ENCODE measurements at regions not wholly inside any gene's neighbourhood (a gene's known extent, or its start where the extent isn't known, plus 50 kb on each side); places are given as distances from the start of the nearest gene placed in this dataset.

DNA sequence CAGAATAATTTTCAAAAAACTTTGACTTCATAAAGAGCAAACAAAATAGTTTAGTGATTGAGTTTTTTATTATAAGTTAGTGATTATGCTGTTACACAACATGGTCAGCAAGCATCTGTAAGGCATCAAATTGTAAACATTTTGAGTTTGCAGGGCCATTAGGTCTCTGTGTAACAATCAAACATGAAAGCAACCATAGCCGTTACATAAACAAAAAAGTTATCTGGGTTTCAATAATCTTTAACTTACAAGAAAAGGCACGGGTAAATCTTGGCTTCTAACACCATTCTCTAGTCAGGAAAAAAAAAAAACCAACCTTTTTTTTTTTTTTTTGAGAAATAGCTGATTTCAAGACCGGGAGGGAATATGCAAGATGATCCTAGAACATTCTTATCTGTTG is 1941.1 kb downstream of the PCDH7 start:
- ChIA-PET CTCF (no interaction called here), POLR2A (no interaction called here)
- H3K4me3 ChIP-seq (ENCODE audit: low read depth, low read length) = no peak overlapping the region
- TF ChIP-seq, protein P1, sequence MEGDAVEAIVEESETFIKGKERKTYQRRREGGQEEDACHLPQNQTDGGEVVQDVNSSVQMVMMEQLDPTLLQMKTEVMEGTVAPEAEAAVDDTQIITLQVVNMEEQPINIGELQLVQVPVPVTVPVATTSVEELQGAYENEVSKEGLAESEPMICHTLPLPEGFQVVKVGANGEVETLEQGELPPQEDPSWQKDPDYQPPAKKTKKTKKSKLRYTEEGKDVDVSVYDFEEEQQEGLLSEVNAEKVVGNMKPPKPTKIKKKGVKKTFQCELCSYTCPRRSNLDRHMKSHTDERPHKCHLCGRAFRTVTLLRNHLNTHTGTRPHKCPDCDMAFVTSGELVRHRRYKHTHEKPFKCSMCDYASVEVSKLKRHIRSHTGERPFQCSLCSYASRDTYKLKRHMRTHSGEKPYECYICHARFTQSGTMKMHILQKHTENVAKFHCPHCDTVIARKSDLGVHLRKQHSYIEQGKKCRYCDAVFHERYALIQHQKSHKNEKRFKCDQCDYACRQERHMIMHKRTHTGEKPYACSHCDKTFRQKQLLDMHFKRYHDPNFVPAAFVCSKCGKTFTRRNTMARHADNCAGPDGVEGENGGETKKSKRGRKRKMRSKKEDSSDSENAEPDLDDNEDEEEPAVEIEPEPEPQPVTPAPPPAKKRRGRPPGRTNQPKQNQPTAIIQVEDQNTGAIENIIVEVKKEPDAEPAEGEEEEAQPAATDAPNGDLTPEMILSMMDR (IDR thresholded peaks at IDR 0.05; ENCODE audit: insufficient read depth, low read length, missing control alignments) = no peak
- DNase-seq (ENCODE audit: low read depth, low spot score) = no peak

- POLR2A ChIA-PET = no interaction called here
- no peak overlapping the region for H3K4me3 ChIP-seq (ENCODE audit: low read depth, low read length)
- no peak for DNase-seq (ENCODE audit: low read depth, low spot score)
- CTCF ChIA-PET = no interaction called here
- TF ChIP-seq, protein P1 (IDR thresholded peaks at IDR 0.05; ENCODE audit: insufficient read depth, low read length, missing control alignments) = no peak
These were observed 1942.6 kb downstream of the PCDH7 start for GRCh38 chr4:32662803-32663202.

GRCh38 chr4:32672359-32672758 is 1952.2 kb downstream of the PCDH7 start:
- POLR2A ChIA-PET = no interaction called here
- TF ChIP-seq, protein P1 (IDR thresholded peaks at IDR 0.05; ENCODE audit: insufficient read depth, low read length, missing control alignments) = no peak
- H3K4me3 ChIP-seq (ENCODE audit: low read depth, low read length) = no peak overlapping the region
- CTCF ChIA-PET = no interaction called here
- DNase-seq (ENCODE audit: low read depth, low spot score) = no peak

DNA sequence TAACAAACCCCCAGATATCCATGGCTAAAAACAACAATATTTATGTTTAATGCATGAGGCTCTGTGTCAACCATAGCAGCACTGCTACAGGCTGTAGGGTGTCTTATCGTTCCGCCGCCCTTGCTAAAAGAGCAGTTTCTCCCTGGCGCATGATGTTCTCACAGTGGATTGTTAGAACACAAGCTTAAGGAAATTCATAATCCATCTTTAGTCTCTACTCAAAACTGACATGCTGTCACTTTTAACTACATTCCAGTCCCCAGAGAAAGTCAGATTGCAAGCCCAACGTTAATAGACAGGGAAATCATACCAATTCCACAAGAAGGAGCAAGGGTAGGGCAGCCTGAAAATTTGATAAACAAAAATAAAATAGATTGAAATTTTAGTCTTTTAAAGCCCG is 1960.8 kb downstream of the PCDH7 start:
- H3K4me3 ChIP-seq (ENCODE audit: low read depth, low read length) = no peak overlapping the region
- CTCF ChIA-PET = no interaction called here
- DNase-seq (ENCODE audit: low read depth, low spot score) = no peak
- TF ChIP-seq, protein P1 (IDR thresholded peaks at IDR 0.05; ENCODE audit: insufficient read depth, low read length, missing control alignments) = no peak
- POLR2A ChIA-PET = no interaction called here

DNA sequence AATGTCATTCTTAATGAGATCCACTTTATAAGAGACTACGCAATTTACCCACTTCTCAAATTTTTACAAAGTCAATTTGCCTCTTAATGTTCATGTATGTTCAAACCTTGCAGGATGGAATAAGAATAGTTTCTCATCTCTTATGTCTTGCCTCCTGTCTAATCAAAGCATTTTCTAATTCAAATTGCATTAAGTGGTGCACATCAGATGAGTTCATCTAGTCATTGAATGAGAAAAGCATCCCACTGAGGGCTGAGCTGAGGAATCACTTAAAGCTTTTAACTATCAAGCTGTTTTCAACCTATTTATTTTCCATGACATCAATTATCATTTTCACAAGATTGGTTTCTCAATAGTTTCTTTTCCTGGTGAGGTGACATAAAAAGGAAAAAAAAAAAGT is 1964.0 kb downstream of the PCDH7 start:
- CTCF ChIA-PET = no interaction called here
- no peak for DNase-seq (ENCODE audit: low read depth, low spot score)
- POLR2A ChIA-PET = no interaction called here
- TF ChIP-seq, protein P1 (IDR thresholded peaks at IDR 0.05; ENCODE audit: insufficient read depth, low read length, missing control alignments) = no peak
- no peak overlapping the region for H3K4me3 ChIP-seq (ENCODE audit: low read depth, low read length)

DNA sequence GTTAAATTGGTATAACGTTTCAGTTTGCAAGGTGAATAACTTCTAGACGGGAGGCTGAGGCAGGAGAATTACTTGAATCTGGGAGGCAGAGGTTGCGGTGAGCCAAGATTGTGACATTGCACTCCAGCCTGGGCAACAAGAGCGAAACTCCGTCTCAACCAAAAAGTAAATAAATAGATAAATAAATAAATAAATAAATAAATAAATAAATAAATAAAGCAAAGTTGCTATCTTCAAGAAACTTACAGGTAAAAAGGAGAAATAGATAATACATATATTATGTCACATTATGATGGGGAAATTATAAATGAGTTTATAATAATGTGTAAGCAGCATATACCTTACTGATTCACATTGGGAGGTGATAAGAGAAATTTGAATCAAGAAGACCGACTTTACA is 1966.0 kb downstream of the PCDH7 start:
- POLR2A ChIA-PET = no interaction called here

More for the DNA sequence above, 1966.0 kb downstream of the PCDH7 start:
- no peak for DNase-seq (ENCODE audit: low read depth, low spot score)
- H3K4me3 ChIP-seq (ENCODE audit: low read depth, low read length) = no peak overlapping the region
- TF ChIP-seq, protein P1 (IDR thresholded peaks at IDR 0.05; ENCODE audit: insufficient read depth, low read length, missing control alignments) = no peak
- CTCF ChIA-PET = no interaction called here
